Pulmonary artery endothelial cell (primary cell): ENCODE measurements at regions not wholly inside any gene's neighbourhood (a gene's known extent, or its start where the extent isn't known, plus 50 kb on each side); places are given as distances from the start of the nearest gene placed in this dataset.
"Not testable (repeated sequence)": the region's sequence is repeated elsewhere in the genome, so short reads cannot be mapped to it uniquely, and the experiment has no call there.

Source experiments
- DNase-seq: peaks from one replicate; pipeline ENCODE4 v3.0.0-alpha.2; 2011; ENCODE audit warnings: low read depth, low spot score

DNA sequence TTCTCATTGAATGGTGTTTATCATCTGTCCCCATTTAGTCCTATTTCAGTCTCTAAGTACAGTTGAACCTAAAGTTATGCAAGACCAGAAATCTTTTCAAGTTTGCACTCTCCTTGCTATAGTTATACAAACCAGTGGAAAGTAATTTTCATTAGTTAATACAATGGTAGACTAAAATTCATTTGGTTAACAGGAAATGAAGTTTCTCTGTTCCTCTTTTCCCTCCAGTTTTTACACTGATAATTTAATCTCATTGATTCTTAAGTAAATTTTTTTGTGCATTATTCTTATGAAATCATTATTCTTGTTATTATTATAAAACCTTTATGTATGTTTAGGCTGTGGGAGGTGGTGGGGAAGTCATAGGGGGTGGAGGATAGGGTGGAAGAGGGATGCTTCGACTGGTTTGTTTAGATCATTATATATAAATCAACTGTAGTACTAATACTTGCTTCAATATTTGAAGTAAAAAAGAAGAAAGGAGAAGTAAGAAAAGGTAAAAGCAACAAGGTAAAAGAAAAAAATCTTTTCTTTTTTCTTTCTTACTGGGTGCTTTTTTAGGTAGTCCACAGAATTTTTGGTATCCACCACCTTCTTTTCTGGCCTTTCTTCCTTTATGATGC is 104.1 kb downstream of the GPR85 start:
- no peak for DNase-seq

DNA sequence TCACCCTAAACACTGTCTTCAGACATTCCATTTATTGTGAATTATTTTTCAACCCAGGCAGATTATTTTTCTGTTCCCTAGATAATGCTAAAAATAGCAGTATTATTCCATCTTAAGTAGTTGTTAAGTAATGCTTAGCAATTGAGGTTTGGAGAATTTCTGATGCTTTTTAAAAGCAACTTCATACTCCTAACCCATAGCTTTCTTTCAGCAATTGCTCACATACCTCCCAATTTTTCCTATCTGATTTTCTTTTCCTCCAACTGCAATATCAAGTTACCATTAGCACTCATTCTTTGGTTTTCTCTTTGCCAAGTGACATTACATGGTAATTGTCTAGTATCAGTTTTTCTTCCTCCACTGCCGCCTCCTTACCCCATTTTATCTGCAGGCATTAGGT is 104.7 kb downstream of the GPR85 start:
- no peak for DNase-seq

DNA sequence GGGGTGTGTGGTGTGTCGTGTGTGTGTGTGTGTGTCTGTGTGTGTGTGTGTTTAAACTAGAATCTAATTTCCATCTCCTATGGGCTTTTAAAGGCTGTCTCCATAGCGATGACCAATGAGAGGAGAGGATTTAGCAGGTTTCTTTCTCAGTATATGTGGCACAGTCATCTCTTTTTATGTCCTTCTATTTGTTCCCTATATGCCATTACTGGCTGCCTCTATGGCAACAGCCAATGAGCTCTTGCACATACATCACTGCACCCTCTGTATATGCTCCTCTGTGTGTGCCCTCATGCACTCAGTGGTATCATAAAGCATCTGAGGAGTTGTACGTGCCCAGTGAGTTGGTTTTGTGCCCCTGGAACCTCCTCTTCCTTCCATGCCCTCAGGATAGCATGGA is 107.6 kb downstream of the GPR85 start:
- DNase-seq: not testable (repeated sequence)

DNA sequence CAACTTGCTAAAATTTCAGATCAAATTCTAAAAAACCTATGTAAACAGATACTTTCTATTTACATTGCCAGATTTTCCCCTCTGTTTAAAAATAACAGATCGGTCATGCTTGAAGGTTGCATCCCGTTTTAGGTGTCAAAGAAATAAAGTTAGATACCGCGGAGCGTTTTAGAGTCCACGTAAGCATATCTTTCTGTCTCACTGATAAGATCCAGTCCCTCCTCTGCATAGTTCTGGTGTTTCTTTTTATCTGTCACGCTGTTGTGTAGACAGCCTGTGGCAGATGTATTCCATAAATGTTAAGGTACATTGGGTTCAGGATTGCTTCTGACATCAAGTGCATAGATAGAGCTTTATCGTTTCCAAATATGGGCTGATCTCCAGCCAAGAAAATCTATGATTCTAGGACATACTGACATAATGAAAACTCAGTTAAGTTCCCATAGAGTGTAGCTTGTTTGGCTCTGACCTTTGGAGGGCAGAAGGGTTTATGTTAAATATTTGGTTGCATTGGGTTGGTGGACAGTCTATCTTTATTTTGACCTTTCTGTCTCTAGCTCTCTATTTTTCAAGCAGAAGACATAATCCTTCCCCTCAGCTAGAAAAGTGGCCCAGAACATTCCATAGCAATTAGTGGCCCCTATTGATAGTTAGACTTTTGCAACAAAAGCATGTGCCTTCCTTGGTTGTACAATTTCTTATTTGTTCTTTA is 109.2 kb downstream of the GPR85 start:
- not testable (repeated sequence) for DNase-seq

DNA sequence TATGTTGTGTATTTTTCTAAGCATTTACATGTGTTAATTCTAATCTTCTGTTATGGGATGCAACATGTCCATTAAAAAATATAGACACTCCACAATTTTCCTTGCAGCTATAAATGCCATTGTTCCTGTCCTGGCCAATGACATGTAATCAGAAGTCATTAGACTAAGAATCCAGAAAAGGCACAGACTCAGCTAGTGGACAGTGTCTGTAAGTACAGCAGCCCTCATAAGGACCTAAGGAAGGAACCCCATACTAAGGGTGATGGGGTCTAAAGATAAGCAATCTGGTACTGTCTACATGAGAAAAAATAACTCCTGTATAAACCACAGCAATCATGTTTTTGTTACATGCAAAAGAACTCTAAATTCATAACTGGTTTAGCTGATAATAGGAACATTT is 115.9 kb downstream of the GPR85 start:
- no peak for DNase-seq

DNA sequence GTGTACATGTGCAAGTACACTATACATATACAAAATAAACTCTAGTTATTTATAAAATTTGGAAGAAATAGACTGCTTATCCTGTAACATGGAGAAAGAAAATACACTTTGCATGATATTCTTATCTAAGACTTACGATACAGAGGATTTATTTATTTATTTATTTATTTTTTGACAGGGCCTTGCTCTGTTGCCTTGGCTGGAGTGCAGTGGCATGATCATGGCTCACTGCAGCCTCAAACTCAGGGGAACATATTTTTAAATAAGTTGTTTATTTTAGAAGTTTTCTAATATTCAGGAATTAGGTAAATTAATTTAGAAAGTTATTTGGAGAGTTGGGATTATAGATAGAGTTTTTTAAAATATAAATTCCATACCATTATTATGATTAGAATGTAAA is 116.7 kb downstream of the GPR85 start:
- no peak for DNase-seq

DNA sequence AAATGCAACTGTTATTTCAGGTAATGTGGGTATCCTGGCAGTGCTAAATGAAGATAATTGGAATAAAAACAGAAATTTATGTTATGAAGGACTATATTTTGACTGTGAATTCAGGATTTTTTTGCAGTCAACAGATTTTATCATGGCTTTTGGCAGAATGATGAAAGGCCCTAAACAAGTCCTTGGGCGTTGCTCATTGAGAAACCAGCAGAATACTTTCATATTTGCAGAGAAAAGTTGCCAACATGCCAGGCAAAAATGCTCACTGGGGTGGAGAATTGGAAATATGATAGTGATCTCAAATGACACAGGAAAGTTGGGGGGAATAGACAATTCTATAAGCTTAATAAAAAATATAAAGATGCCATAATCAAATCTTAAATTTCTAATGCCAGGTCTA is 121.1 kb downstream of the GPR85 start:
- no peak for DNase-seq

DNA sequence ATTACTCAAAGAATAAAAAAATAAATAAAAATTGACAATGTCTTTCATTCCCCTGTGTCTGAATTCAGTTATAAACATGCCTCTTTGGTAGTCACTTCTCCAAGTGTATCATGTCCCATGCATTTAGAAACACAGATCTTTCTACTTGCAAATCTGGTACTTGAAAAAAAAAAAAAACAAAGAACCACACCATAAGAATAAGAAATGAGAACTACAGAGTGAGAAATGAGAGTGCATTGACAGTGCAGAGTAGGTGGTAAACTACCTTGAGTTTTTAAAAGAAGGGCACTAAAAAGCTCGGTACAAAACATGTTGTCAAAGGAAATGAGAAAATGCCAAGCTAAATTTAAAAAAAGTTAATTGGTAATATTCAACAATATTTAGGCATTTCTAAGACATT is 123.0 kb downstream of the GPR85 start:
- DNase-seq: no peak

DNA sequence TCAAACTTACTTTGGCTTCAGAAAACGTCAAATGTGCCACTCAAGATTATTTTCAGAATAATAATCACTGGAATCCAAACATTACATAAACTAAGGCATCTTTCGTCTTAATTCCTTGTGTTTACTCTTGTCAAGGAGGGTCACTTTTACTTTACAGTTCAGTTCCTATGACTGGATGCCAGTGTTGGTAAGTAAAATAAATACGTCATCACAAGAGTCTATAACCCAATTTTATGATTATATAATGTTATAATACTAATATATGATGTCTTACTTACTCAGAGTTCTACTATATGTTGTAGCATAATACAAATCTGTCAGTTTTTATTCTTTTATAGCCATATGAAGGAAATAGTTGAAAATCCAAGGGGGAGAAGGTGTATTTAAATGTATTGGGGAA is 123.8 kb downstream of the GPR85 start:
- DNase-seq: no peak

DNA sequence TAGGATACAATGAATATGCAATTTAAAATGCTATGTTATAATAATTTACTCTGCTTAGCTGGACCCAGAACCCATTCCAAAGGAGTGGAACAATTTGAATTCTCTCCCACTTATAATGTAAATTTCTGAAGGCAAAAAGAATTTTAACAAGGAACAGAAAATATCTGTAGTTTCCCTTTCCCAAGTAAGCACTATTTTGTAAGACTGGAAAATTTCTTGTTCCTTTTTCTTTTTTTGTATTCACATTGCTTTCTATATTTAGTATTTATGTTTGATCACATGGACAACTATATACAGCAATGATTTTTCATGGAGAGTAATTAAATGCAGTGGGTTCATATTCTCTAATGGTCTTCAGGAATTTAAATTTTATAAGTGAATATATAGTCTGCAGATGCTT is 127.4 kb downstream of the GPR85 start:
- DNase-seq: no peak

DNA sequence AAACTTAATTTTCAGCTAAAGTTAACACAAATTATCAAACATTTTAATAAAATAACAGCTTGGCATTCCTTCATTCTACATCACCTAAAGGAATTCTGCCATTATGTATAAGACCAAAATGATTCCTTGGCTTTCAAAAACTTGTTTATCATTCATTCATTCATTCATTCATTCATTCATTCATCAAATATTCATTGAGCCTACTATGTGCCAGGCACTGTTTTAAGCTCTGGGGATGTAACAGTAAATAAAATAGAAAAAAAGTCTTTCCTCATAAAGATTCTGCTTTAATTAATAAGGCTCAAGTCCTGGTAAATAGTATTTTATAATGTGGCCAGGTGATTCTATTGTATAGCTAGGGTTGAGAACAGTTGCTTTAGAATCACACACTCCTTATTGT is 127.9 kb downstream of the GPR85 start:
- no peak for DNase-seq

DNA sequence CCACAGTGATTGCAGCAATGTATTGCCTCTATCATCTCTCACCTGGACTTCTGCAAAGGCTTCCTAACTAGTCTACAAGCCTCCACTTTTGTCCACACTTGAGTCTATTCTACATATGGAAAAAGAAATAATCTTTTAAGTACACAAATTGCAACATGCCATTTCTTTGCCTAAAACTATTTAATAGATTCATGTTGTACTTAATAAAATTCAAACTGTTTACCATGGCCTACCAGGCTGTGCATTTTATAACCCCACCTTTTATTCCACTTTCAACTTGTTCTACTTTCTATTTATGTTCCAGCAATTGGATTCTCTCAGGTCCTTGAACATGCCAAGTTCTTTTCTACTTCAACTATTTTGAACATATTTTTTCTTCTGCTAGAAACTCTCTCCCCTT is 128.7 kb downstream of the GPR85 start:
- DNase-seq: no peak

DNA sequence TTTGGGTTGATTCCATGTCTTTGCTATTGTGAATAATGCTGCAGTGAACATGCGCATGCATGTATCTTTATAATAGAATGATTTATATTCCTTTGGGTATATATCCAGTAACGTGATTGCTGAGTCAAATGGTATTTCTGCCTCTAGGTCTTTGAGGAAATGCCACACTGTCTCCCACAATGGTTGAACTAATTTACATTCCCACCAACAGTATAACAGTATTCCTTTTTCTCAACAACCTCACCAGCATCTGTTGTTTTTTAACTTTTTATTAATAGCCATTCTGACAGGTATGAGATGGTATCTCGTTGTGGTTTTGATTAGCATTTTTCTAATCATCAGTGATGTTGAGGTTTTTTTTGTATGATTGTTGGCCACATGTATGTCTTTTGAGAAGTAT is 133.6 kb downstream of the GPR85 start:
- DNase-seq: not testable (repeated sequence)

DNA sequence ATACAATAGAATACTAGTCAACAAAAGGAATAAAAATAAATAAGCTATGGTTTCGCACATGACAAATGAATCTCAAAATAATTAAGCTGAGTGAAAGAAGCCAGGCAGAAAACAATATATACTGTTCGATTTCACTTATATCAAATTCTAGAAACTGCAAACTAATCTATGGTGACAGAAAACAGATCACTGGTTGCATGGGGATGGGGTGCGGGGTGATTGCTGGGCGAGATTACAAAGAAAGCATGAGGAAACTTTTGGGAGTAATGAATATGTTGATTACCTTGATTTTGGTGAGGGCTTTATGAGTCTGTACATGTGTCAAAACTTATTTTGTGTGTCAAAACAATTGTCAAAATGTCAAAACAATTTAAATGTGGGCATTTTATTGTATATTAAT is 135.6 kb downstream of the GPR85 start:
- DNase-seq: no peak

DNA sequence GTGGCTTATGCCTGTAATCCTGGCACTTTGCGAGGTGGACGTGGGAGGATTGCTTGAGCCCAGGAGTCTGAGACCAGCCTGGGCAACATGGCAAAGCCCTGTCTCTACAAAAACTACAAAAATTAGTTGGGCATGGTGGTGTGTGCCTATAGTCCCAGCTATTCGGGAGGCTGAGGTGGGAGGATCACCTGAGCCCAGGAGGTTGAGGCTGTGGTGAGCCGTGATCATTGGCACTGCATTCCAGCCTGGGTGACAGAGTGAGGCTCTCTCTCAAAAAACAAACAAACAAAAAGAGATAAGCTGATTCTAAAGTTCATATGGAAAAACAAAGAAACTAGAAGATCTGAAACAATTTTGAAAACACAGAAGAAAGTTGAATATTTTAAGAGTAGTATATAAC is 136.9 kb downstream of the GPR85 start:
- DNase-seq: not testable (repeated sequence)

DNA sequence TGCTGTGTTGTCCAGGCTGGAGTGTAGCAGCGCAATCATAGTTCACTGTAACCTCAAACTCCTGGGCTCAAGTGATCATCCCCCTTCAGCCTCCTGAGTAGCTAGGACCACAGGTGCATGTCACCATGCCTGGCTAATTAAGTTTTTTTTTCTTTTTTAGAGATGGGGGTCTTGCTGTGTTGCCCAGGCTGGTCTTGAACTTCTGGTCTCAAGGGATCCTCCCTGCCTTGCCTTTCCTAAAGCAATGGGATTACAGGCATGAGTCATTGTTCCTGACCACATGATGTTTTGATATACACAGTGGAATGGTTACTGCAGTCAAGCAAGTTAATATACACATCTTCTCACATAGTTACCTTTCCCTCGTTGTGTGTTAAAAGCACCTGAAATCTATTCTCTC is 140.3 kb downstream of the GPR85 start:
- no peak for DNase-seq

DNA sequence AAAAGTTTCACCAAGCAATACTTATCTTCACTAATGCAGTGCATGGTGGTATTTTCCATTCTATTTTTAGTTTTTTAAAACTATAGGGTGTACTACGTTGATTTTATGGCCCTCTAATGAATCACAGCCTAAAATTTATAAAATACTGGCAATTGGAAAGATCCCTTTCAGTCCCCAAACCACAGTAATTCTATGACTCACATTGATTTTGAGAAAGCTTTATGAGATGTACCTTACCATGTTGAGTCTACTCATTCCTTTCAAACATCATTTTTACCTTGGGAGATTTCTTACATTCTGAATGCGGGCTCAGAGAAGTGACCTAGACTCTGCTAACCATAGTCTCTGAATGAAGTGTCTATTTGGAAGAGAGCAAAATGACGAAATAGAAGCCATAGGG is 141.6 kb downstream of the GPR85 start:
- no peak for DNase-seq

DNA sequence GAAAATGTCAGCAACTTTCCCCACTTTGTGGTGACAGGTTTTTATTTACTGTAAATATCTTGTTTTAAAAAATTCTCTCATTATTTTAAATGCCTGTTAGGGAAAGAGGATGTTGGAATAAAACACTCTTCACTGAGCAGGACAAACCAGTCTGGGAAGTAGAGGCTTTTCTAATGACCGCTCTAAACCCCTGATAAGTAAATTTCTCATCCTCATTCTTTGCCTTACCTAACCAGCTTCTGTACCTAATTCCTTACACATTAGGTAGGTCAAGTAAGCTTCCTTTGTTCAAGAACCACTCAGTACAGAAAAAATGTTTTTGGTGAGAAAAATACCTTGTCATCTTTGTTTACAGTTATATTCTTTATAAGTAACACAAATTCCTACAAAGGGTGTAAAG is 143.6 kb downstream of the GPR85 start:
- no peak for DNase-seq

DNA sequence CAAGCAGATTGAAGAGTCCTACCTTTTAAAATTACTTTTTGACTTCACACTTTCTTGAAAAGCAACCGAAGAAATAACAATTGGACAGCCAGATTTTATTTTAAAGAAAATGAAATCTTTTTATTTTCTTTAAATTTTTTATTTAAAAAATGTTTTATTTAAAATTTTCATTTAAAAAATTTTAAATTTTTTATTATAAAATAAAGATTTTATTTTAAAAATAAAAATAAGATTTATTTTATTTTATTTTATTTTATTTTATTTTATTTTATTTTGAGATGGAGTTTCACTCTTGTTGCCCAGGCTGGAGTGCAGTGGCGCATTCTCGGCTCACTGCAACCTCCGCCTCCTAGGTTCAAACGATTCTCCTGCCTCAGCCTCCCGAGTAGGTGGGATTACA is 144.5 kb downstream of the GPR85 start:
- not testable (repeated sequence) for DNase-seq

DNA sequence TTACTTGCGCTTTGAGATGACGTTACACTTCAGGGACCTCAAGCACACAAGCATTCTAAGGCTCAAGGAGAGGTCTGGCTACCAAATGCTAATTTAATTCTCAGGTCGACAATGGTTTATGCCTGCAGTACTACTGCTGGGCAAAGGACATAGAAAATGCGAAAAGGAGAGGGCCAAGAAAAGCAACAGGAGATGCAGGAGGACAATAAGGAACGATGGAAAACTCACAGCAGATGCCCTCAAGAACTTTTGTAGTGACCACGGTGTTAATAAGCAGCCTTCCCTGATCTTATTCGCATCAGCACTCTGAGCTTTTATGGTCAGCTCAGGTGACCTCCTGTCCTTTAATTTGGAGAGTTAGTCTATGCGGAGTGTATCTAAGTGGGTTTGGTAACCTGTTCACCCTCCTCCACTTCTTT is 146.3 kb downstream of the GPR85 start:
- DNase-seq: no peak

DNA sequence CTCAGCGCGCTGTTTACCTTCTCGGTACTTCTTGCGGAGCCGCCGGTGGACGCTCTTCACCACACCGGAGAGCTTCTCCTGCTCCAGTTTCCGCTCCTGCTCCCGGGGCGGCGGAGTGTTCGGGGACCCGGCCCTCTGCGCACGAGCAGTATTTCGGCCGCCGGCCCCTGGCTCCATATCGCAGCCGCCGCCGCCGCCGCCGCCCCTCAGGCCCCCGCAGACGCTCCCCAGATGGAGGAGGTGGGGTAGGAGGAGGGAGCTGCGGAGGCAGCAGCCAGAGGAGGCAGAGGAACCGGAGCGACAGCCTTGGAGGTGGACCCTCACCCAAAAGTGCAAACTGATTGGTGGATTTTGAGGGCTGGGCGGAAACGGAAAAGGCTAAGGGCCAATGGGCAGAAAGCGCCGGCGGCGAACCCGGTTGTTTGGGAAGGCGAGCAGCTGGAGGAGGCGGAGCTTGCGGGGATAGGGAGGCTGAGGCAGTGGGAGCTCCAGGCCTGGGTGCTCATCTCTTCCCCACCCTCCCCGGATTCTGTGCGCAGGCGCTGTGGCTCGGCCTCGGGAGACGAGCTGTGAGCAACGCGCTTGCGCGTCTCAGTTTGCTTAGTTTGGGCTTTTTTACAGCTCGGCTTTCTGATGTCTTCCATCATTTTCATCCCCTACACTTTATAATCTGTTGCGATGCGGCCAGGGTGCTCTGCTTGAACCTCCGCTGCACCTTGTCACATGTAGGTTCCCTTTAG is 146.9 kb downstream of the GPR85 start:
- DNase-seq: peak; percentile 95

DNA sequence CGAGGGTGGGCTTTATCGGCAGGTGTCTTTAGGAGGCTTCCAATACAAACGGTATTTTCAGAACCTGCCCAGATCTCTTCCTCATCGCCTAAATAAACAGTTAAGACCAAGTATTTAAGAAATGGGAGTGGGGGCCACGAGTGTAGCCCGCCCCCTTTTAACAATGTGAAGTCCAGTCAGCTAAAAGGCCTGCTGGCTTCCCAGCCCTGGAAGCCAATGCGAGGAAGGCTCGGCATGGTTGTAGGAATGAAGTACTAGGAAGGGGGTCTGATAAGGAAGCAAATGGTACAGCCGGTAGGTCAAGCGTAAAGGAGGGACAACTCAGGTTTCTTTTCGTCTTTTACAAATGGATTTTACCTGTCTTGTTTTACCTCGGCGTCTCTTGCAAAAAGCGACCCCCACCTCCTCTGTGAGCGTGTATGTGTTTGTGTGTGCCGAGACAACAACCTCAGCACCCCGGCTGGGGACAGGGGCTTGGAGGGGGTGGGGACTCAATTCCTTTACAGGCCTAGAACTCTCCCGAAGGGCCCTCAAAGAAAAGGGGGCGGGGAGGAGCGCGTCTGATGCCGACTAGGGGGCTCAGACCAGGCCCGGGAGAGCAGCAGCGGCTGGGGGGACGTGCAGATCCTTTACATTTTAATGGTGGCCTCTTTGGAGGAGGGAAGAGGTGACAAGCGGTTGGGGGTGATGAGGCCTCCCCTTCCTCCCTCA is 147.6 kb downstream of the GPR85 start:
- DNase-seq: no peak
